ENCODE measurements at regions not wholly inside any gene's neighbourhood (a gene's known extent, or its start where the extent isn't known, plus 50 kb on each side); places are given as distances from the start of the nearest gene placed in this dataset.

DNA sequence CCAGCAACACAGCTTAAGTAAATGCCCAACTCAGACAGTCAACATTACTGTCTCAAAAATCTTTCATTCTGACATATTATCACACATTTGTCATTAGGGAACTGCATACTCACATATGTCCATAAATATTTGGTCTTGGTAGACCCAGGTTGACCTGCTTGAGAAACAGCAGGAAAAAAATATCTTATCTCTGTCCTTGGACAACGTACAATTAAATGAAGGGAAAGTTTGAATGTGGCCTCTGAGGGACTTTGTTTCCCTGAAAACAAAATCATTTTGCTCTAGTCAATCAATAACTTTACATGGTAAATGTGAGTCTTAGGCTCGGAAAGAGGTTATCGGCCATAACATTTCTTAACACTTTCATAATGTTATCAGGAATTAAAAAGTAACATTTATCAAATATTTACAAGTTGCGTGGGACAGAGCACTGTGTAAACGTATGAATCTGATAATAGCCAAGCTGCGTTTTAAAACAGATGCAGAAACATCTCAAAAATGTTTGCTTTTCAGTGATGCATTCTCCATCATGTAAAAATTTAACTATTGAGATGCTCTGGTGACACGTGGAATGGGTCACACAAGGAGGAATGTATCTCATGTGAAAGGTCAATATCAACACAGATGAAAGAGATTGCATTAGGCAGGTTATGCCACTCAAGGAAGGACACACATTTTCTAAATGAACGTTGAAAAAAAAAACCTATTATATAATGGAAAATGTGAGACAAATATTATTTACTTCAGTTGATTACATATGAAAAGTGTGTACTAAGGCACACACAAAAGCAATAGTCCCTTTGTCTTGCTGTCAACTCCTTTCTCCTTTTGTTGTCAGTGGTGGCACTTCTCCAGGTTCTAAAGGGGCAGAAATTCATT, 304.4 kb downstream of the WDR72 start:
- no peak for DNase-seq (ENCODE audit: low read depth, low spot score)
- no peak for ATAC-seq
- Histone ChIP-seq H3K27ac (ENCODE audit: low read length) (no peak overlapping the region), H3K4me3 (ENCODE audit: low read depth in 2 of 2, low read length in 2 of 2) (no peak overlapping the region), H3K36me3 (ENCODE audit: control insufficient read depth, insufficient read depth, low read length) (no peaks in the 10 kb centered on the region), H3K4me1 (ENCODE audit: control insufficient read depth, insufficient read depth, low read length) (no peaks in the 10 kb centered on the region), H3K9me3 (ENCODE audit: control insufficient read depth, insufficient read depth, low read depth, low read length) (no peaks in the 10 kb centered on the region), H3K27me3 (ENCODE audit: control insufficient read depth, insufficient read depth, low read length) (no peaks in the 10 kb centered on the region)
- intact Hi-C loops (cut with micrococcal nuclease; ENCODE audit: unreplicated experiment) (loop anchor here (5.0 kb wide), 1 partner anchor 88 kb away; no protein-coding TSS in a partner anchor), in situ Hi-C loops (cut with HindIII; ENCODE audit: low pct_unique_long_range_greater_than_20kb, low sequenced_read_pairs) (no loop called here)
- no TSS peak for BruUV-seq (replicated peaks)
- CTCF ChIA-PET, result no interaction called here
- TF ChIP-seq, protein P1, sequence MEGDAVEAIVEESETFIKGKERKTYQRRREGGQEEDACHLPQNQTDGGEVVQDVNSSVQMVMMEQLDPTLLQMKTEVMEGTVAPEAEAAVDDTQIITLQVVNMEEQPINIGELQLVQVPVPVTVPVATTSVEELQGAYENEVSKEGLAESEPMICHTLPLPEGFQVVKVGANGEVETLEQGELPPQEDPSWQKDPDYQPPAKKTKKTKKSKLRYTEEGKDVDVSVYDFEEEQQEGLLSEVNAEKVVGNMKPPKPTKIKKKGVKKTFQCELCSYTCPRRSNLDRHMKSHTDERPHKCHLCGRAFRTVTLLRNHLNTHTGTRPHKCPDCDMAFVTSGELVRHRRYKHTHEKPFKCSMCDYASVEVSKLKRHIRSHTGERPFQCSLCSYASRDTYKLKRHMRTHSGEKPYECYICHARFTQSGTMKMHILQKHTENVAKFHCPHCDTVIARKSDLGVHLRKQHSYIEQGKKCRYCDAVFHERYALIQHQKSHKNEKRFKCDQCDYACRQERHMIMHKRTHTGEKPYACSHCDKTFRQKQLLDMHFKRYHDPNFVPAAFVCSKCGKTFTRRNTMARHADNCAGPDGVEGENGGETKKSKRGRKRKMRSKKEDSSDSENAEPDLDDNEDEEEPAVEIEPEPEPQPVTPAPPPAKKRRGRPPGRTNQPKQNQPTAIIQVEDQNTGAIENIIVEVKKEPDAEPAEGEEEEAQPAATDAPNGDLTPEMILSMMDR (IDR thresholded peaks at IDR 0.05), result no peak
- TF ChIP-seq POLR2AphosphoS5 (IDR thresholded peaks at IDR 0.05; ENCODE audit: low read depth, low read length), result no peak
- no peak for TF ChIP-seq SIN3A (IDR thresholded peaks at IDR 0.05; ENCODE audit: borderline replicate concordance, insufficient read depth, low read depth, low read length)
- TF ChIP-seq, protein P2, sequence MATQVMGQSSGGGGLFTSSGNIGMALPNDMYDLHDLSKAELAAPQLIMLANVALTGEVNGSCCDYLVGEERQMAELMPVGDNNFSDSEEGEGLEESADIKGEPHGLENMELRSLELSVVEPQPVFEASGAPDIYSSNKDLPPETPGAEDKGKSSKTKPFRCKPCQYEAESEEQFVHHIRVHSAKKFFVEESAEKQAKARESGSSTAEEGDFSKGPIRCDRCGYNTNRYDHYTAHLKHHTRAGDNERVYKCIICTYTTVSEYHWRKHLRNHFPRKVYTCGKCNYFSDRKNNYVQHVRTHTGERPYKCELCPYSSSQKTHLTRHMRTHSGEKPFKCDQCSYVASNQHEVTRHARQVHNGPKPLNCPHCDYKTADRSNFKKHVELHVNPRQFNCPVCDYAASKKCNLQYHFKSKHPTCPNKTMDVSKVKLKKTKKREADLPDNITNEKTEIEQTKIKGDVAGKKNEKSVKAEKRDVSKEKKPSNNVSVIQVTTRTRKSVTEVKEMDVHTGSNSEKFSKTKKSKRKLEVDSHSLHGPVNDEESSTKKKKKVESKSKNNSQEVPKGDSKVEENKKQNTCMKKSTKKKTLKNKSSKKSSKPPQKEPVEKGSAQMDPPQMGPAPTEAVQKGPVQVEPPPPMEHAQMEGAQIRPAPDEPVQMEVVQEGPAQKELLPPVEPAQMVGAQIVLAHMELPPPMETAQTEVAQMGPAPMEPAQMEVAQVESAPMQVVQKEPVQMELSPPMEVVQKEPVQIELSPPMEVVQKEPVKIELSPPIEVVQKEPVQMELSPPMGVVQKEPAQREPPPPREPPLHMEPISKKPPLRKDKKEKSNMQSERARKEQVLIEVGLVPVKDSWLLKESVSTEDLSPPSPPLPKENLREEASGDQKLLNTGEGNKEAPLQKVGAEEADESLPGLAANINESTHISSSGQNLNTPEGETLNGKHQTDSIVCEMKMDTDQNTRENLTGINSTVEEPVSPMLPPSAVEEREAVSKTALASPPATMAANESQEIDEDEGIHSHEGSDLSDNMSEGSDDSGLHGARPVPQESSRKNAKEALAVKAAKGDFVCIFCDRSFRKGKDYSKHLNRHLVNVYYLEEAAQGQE (IDR thresholded peaks at IDR 0.05; ENCODE audit: insufficient read depth in 1 of 2, low read depth in 2 of 2, low read length in 1 of 2), result no peak
- no peak for TF ChIP-seq TCF7L2 (IDR thresholded peaks at IDR 0.05; ENCODE audit: low read depth, low read length)
- POLR2A ChIA-PET, result no interaction called here

DNA sequence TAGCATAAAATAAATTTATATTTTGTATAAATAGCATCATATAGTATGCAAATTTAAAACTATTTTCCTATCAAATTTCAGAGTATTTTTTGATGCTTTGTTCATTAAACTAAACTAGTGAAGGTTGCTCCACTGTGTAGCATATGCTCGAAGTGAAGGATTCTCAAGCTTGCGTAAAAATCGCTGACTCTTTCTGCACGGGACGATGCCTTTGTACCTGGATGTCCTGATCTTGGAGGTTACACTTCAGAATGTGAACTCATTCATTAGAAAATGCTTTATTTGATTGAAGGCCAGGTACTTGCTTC, 305.0 kb downstream of the WDR72 start:
- no peak for ATAC-seq
- no peak for TF ChIP-seq POLR2AphosphoS5 (IDR thresholded peaks at IDR 0.05; ENCODE audit: low read depth, low read length)
- TF ChIP-seq, protein P1 (IDR thresholded peaks at IDR 0.05), result no peak
- no peak for TF ChIP-seq TCF7L2 (IDR thresholded peaks at IDR 0.05; ENCODE audit: low read depth, low read length)
- TF ChIP-seq SIN3A (IDR thresholded peaks at IDR 0.05; ENCODE audit: borderline replicate concordance, insufficient read depth, low read depth, low read length), result no peak
- TF ChIP-seq, protein P2 (IDR thresholded peaks at IDR 0.05; ENCODE audit: insufficient read depth in 1 of 2, low read depth in 2 of 2, low read length in 1 of 2), result no peak
- Histone ChIP-seq H3K4me3 (ENCODE audit: low read depth in 2 of 2, low read length in 2 of 2) (no peak overlapping the region), H3K27me3 (ENCODE audit: control insufficient read depth, insufficient read depth, low read length) (no peaks in the 10 kb centered on the region), H3K9me3 (ENCODE audit: control insufficient read depth, insufficient read depth, low read depth, low read length) (no peaks in the 10 kb centered on the region), H3K27ac (ENCODE audit: low read length) (no peak overlapping the region), H3K4me1 (ENCODE audit: control insufficient read depth, insufficient read depth, low read length) (no peaks in the 10 kb centered on the region), H3K36me3 (ENCODE audit: control insufficient read depth, insufficient read depth, low read length) (no peaks in the 10 kb centered on the region)
- POLR2A ChIA-PET, result no interaction called here
- CTCF ChIA-PET, result no interaction called here
- BruUV-seq (replicated peaks), result no TSS peak
- no peak for DNase-seq (ENCODE audit: low read depth, low spot score)
- intact Hi-C loops (cut with micrococcal nuclease; ENCODE audit: unreplicated experiment) (no loop called here), in situ Hi-C loops (cut with HindIII; ENCODE audit: low pct_unique_long_range_greater_than_20kb, low sequenced_read_pairs) (no loop called here)
